Esophagus muscularis mucosa (tissue), 3 donors: ENCODE measurements at regions not wholly inside any gene's neighbourhood (a gene's known extent, or its start where the extent isn't known, plus 50 kb on each side); places are given as distances from the start of the nearest gene placed in this dataset.
"Not testable (repeated sequence)": the region's sequence is repeated elsewhere in the genome, so short reads cannot be mapped to it uniquely, and the experiment has no call there.

Experiments used
- CTCF ChIP-seq, 3 experiments: fragments of 200-600 bp in 2 of 3; fragments of 450-650 bp in 1 of 3; sonication (generic) in 2 of 3; IDR thresholded peaks; one replicate each; pipeline ENCODE4 v1.5.1; 2017 to 2019; ENCODE audit warnings: antibody characterized with exemption in 3 of 3, mild to moderate bottlenecking in 2 of 3, moderate library complexity in 1 of 3
- POLR2A ChIP-seq: fragments of 450-650 bp; IDR thresholded peaks from one replicate; pipeline ENCODE4 v1.6.1; 2017; ENCODE audit warnings: antibody characterized with exemption, moderate library complexity, mild to moderate bottlenecking, low read depth
- POLR2AphosphoS5 ChIP-seq, 2 donors: sonication (generic); formaldehyde crosslinking; IDR thresholded peaks; one replicate each; pipeline ENCODE4 v1.6.1; 2017; ENCODE audit warnings: antibody characterized with exemption in 2 of 2

DNA sequence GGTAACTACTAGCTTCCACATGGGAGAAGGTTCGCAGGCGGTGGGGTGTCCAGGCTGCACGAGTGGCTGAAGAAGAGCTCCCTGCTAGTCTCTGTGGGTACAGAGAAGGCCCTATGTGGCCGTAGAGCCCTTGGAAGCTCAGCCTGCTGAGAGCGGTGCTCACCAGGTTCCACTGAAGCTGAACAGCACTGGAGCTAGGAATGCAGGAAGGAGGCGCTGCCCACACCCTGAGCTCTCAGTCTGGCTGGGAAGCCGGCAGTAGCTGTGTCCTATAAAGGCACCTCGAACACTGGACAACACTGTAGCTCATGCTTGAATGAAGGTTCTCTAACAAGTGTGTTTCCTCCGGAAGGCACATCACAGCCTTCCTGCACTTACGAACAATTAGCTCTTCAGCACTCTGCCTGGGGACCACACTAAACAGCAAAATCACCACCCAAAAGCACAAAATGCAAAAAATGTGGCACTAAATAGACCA, 64.6 kb downstream of the SOWAHC start:
- not testable (repeated sequence) for TF ChIP-seq POLR2AphosphoS5 (IDR thresholded peaks at IDR 0.05); CTCF (IDR thresholded peaks at IDR 0.05); POLR2A
